Pancreas (tissue), 10 donors: ENCODE measurements at regions not wholly inside any gene's neighbourhood (a gene's known extent, or its start where the extent isn't known, plus 50 kb on each side); places are given as distances from the start of the nearest gene placed in this dataset.

Experiments
- ATAC-seq, 4 donors: fragments of 200-7000 bp; cut with Tn5 transposase; one replicate each; pipeline versions ENCODE4 v1.8.0 to v1.9.1; 2020; ENCODE audit warnings: mild to moderate bottlenecking in 4 of 4, moderate library complexity in 4 of 4
- DNase-seq, 6 donors: peaks; one replicate each; pipeline ENCODE4 v3.0.0-alpha.2; 2020
- FAIRE-seq: peaks from 2 replicates; lab custom pipeline; 2012; peaks lifted over from hg19 to GRCh38; lab: Jason Lieb, UNC
- H3K27ac ChIP-seq, 4 donors: fragments of 200-600 bp; sonication (generic); 1 replicate in 3 of 4; 2 replicates in 1 of 4; pipeline versions ENCODE4 v1.5.0 to v1.8.0; 2020
- H3K27me3 ChIP-seq, 4 donors: fragments of 200-600 bp; one replicate each; pipeline ENCODE4 v1.8.0; 2021
- H3K36me3 ChIP-seq, 3 donors: fragments of 200-600 bp; sonication (generic) in 1 of 3; one replicate each; pipeline versions ENCODE4 v1.5.0 to v1.8.0; 2020 to 2021
- H3K4me1 ChIP-seq, 3 donors: fragments of 200-600 bp; one replicate each; pipeline ENCODE4 v1.8.0; 2021
- H3K4me3 ChIP-seq, 4 donors: fragments of 200-600 bp; sonication (generic) in 2 of 4; one replicate each; pipeline versions ENCODE4 v1.5.0 to v1.8.0; 2020 to 2021
- H3K9me3 ChIP-seq, 4 donors: fragments of 200-600 bp; one replicate each; pipeline ENCODE4 v1.8.0; 2021
- CTCF ChIP-seq, 4 donors: fragments of 200-600 bp; sonication (generic) in 3 of 4; IDR thresholded peaks; one replicate each; pipeline versions ENCODE4 v1.5.0 to v1.8.0; 2021; ENCODE audit warnings: antibody characterized with exemption in 4 of 4
- WGBS, 2 donors: extraction: QIAGEN DNeasy Blood & Tissue Kit; methylation state at CpG; one replicate each; pipeline ENCODE4 v1.1.7; 2013; 5-methylcytosine and 5-hydroxymethylcytosine counted together
- intact Hi-C, 3 donors: fragments of 100-400 bp; cut with DNase I; formaldehyde crosslinking; loops; one replicate each; pipeline versions ENCODE4 v1.11.1 to v1.14.2; 2022
- donor health status: healthy with polysubstance abuse.
- donor health status: DM: no; HTN: no; CAD: no; lungs with moderate emphysema.
- donor health status: DM: no; HTN: no; CAD: no.
- donor health status: control.
- donor health status: control.
- donor health status: Bipolar disorder and iron deficiency.
- donor health status: DM: yes; HTN: yes; CAD: no.
- donor health status: DM: no; HTN: no; CAD: no.
- donor health status: DM: no; HTN: no; CAD: no.
- donor health status: DM: yes; HTN: yes; CAD: no.

GRCh38 chr5:74239261-74239660 lies 401.3 kb downstream of the ENC1 start:
- Histone ChIP-seq H3K27ac (no peak overlapping the region), H3K27me3 (no peaks in the 10 kb centered on the region), H3K4me1 (peaks cover 5 to 32% (median 21%) of the 10 kb centered on the region in 3 donors), H3K4me3 (no peak overlapping the region), H3K9me3 (no peaks in the 10 kb centered on the region), H3K36me3 (no peaks in the 10 kb centered on the region)
- no peak for FAIRE-seq
- peak in 1 of 4 donors; percentile 7 for ATAC-seq
- intact Hi-C loops = no loop called here
- no peak for TF ChIP-seq CTCF (IDR thresholded peaks at IDR 0.05)
- 91 to 92% methylated on average over 2 of the region's 2 CpGs for WGBS, 2 donors
- no peak for DNase-seq

- intact Hi-C loops = no loop called here
- FAIRE-seq = no peak
These were observed 402.9 kb downstream of the ENC1 start for GRCh38 chr5:74237571-74238145.

GRCh38 chr5:74235552-74235951 lies 405.0 kb downstream of the ENC1 start:
- TF ChIP-seq CTCF (IDR thresholded peaks at IDR 0.05) = no peak
- FAIRE-seq = no peak
- Histone ChIP-seq H3K9me3 (no peaks in the 10 kb centered on the region), H3K27me3 (no peaks in the 10 kb centered on the region), H3K4me1 (peaks cover 0 to 2% (median 1%) of the 10 kb centered on the region in 3 donors), H3K27ac (no peak overlapping the region), H3K36me3 (no peaks in the 10 kb centered on the region), H3K4me3 (no peak overlapping the region)
- intact Hi-C loops = no loop called here
- DNase-seq = no peak
- ATAC-seq = no peak

More at GRCh38 chr5:74237571-74238145, 402.9 kb downstream of the ENC1 start:
- Histone ChIP-seq H3K36me3 (no peaks in the 10 kb centered on the region), H3K27me3 (no peaks in the 10 kb centered on the region), H3K9me3 (no peaks in the 10 kb centered on the region), H3K27ac (no peak overlapping the region), H3K4me1 (peaks cover 5 to 21% (median 20%) of the 10 kb centered on the region in 3 donors), H3K4me3 (no peak overlapping the region)
- WGBS, 2 donors = 87 to 89% methylated on average over 3 of the region's 3 CpGs
- TF ChIP-seq CTCF (IDR thresholded peaks at IDR 0.05) = no peak
- ATAC-seq = no peak
- no peak for DNase-seq

- Histone ChIP-seq H3K27ac (no peak overlapping the region), H3K9me3 (no peaks in the 10 kb centered on the region), H3K4me1 (no peaks in the 10 kb centered on the region), H3K4me3 (no peak overlapping the region), H3K36me3 (no peaks in the 10 kb centered on the region), H3K27me3 (no peaks in the 10 kb centered on the region)
- 95% methylated on average over 1 of the region's 1 CpG for WGBS, 2 donors
- DNase-seq = no peak
- intact Hi-C loops = no loop called here
- no peak for FAIRE-seq
- ATAC-seq = no peak
- TF ChIP-seq CTCF (IDR thresholded peaks at IDR 0.05) = no peak
These were observed 407.0 kb downstream of the ENC1 start for GRCh38 chr5:74233571-74233970.

GRCh38 chr5:74233091-74233490 lies 407.4 kb downstream of the ENC1 start:
- Histone ChIP-seq H3K27ac (no peak overlapping the region), H3K27me3 (no peaks in the 10 kb centered on the region), H3K4me1 (no peaks in the 10 kb centered on the region), H3K36me3 (no peaks in the 10 kb centered on the region), H3K4me3 (no peak overlapping the region), H3K9me3 (no peaks in the 10 kb centered on the region)
- ATAC-seq = no peak
- intact Hi-C loops = no loop called here
- DNase-seq = no peak
- FAIRE-seq = no peak
- TF ChIP-seq CTCF (IDR thresholded peaks at IDR 0.05) = no peak
